H1 (cell line): ENCODE measurements at regions not wholly inside any gene's neighbourhood (a gene's known extent, or its start where the extent isn't known, plus 50 kb on each side); places are given as distances from the start of the nearest gene placed in this dataset.

ENCODE experiments used
- CTCF ChIA-PET: fragments of 300-600 bp; sonication (Branson Sonifier 250); formaldehyde crosslinking; loops from one replicate; lab custom pipeline; 2021; ENCODE audit not compliant: partially characterized antibody; lab: Charles Lee
- POLR2A ChIA-PET: fragments of 300-600 bp; sonication (Branson Sonifier 250); formaldehyde crosslinking; loops from one replicate; lab custom pipeline; 2021; ENCODE audit warnings: inconsistent platforms; ENCODE audit not compliant: partially characterized antibody; lab: Charles Lee
- DNase-seq, 2 experiments: peaks; one replicate each; pipeline versions ENCODE4 v3.0.0 to v3.0.0-alpha.2; 2010 to 2022; ENCODE audit warnings: low spot score in 2 of 2, low read depth in 1 of 2, mixed read lengths in 1 of 2
- FAIRE-seq: peaks from 2 replicates; lab custom pipeline; 2011; peaks lifted over from hg19 to GRCh38; lab: Jason Lieb, UNC
- H2AFZ ChIP-seq: 2 replicates; pipeline ENCODE4 v1.8.1; 2012; ENCODE audit warnings: low read length, inconsistent platforms
- H2AK5ac ChIP-seq: 2 replicates; pipeline ENCODE4 v1.6.1; 2013; ENCODE audit warnings: low read depth, low read length
- H2BK120ac ChIP-seq: replicated peaks from 2 replicates; pipeline ENCODE3; 2013; ENCODE audit warnings: low read depth, low read length, inconsistent platforms
- H2BK12ac ChIP-seq: 2 replicates; pipeline ENCODE4 v1.6.1; 2013; ENCODE audit warnings: low read depth, low read length
- H2BK15ac ChIP-seq: 2 replicates; pipeline ENCODE4 v1.6.1; 2013; ENCODE audit warnings: low read length
- H2BK20ac ChIP-seq: 2 replicates; pipeline ENCODE4 v1.6.1; 2013; ENCODE audit warnings: low read length
- H2BK5ac ChIP-seq: 2 replicates; pipeline ENCODE4 v1.6.1; 2013; ENCODE audit warnings: low read depth, low read length
- H3K14ac ChIP-seq: 2 replicates; pipeline ENCODE4 v1.6.1; 2013; ENCODE audit warnings: inconsistent platforms; ENCODE audit not compliant: insufficient read length
- H3K18ac ChIP-seq: 2 replicates; pipeline ENCODE4 v1.6.1; 2013; ENCODE audit warnings: low read length; ENCODE audit errors: extremely low read depth
- H3K23ac ChIP-seq: 2 replicates; pipeline ENCODE4 v1.6.1; 2013; ENCODE audit warnings: inconsistent platforms; ENCODE audit not compliant: insufficient read length
- H3K23me2 ChIP-seq: 2 replicates; pipeline ENCODE4 v1.6.1; 2013; ENCODE audit warnings: low read depth, low read length
- H3K27ac ChIP-seq: 2 replicates; pipeline ENCODE4 v1.6.1; 2011; ENCODE audit warnings: low read depth, low read length, inconsistent platforms
- H3K27me3 ChIP-seq, 4 experiments: replicated peaks in 1 of 4; 1 replicate in 1 of 4; 2 replicates in 3 of 4; pipeline versions ENCODE4 v1.6.1 to v1.8.1; 2011 to 2013; ENCODE audit warnings: low read length in 3 of 4, mild to moderate bottlenecking in 3 of 4, inconsistent platforms in 2 of 4, mixed read lengths in 2 of 4, moderate library complexity in 1 of 4; ENCODE audit not compliant: control insufficient read depth in 3 of 4, insufficient read depth in 3 of 4; ENCODE audit errors: extremely low read depth in 1 of 4
- H3K36me3 ChIP-seq, 4 experiments: 2 replicates each; pipeline versions ENCODE4 v1.6.1 to v1.8.1; 2011 to 2013; ENCODE audit warnings: mild to moderate bottlenecking in 4 of 4, low read length in 3 of 4, moderate library complexity in 2 of 4, control low read depth in 1 of 4, inconsistent platforms in 1 of 4; ENCODE audit not compliant: insufficient read depth in 4 of 4, control insufficient read depth in 2 of 4
- H3K4ac ChIP-seq: replicated peaks from 2 replicates; pipeline ENCODE3; 2013; ENCODE audit warnings: low read length, low read depth, mixed read lengths, inconsistent platforms; ENCODE audit not compliant: insufficient read length
- H3K4me1 ChIP-seq, 4 experiments: replicated peaks in 1 of 4; 1 replicate in 1 of 4; 2 replicates in 3 of 4; pipeline versions ENCODE4 v1.6.1 to v1.8.1; 2011 to 2013; ENCODE audit warnings: low read length in 3 of 4, inconsistent platforms in 2 of 4, mixed read lengths in 1 of 4; ENCODE audit not compliant: insufficient read depth in 4 of 4, control insufficient read depth in 3 of 4
- H3K4me2 ChIP-seq, 2 experiments: 2 replicates each; pipeline versions ENCODE4 v1.6.1 to v1.8.1; 2011 to 2013; ENCODE audit warnings: low read depth in 2 of 2, low read length in 2 of 2, control low read depth in 1 of 2, inconsistent platforms in 1 of 2, mild to moderate bottlenecking in 1 of 2; ENCODE audit not compliant: insufficient read depth in 1 of 2
- H3K4me3 ChIP-seq, 4 experiments: fragments of 200-600, 300-600 bp in 1 of 4; sonication (generic), shearing (Covaris generic), sonication (Bioruptor Twin) in 1 of 4; 2 replicates each; pipeline versions ENCODE4 v1.5.1 to v1.8.1; 2011 to 2016; ENCODE audit warnings: low read length in 4 of 4, low read depth in 3 of 4, control low read depth in 2 of 4, inconsistent platforms in 2 of 4, mild to moderate bottlenecking in 2 of 4, mixed read lengths in 1 of 4, moderate library complexity in 1 of 4; ENCODE audit not compliant: insufficient read depth in 2 of 4; ENCODE audit errors: extremely low read depth in 1 of 4
- H3K56ac ChIP-seq: replicated peaks from 2 replicates; pipeline ENCODE3; 2013; ENCODE audit warnings: low read depth, mild to moderate bottlenecking, mixed read lengths, low read length, inconsistent platforms; ENCODE audit not compliant: insufficient read length
- H3K79me1 ChIP-seq: 2 replicates; pipeline ENCODE4 v1.6.1; 2013; ENCODE audit warnings: low read depth, low read length, control low read depth
- H3K79me2 ChIP-seq, 2 experiments: 2 replicates each; pipeline versions ENCODE4 v1.6.1 to v1.8.1; 2012 to 2013; ENCODE audit warnings: low read length in 2 of 2, mild to moderate bottlenecking in 2 of 2, inconsistent platforms in 1 of 2; ENCODE audit not compliant: insufficient read depth in 2 of 2, control insufficient read depth in 1 of 2
- H3K9ac ChIP-seq, 4 experiments: replicated peaks in 1 of 4; 1 replicate in 1 of 4; 2 replicates in 3 of 4; pipeline versions ENCODE4 v1.6.1 to v1.8.1; 2011 to 2013; ENCODE audit warnings: low read depth in 3 of 4, low read length in 3 of 4, control low read depth in 2 of 4, mild to moderate bottlenecking in 2 of 4, moderate library complexity in 2 of 4, inconsistent platforms in 1 of 4; ENCODE audit errors: extremely low read depth in 1 of 4
- H3K9me3 ChIP-seq, 2 experiments: 2 replicates each; pipeline versions ENCODE4 v1.6.1 to v1.8.1; 2012 to 2013; ENCODE audit warnings: mild to moderate bottlenecking in 2 of 2, moderate library complexity in 2 of 2, control low read depth in 1 of 2, inconsistent platforms in 1 of 2, low read depth in 1 of 2, low read length in 1 of 2, mixed read lengths in 1 of 2; ENCODE audit not compliant: insufficient read depth in 2 of 2
- H4K20me1 ChIP-seq, 2 experiments: replicated peaks in 1 of 2; 2 replicates each; pipeline versions ENCODE3 to v1.8.1; 2011 to 2013; ENCODE audit warnings: inconsistent platforms in 2 of 2, low read length in 2 of 2, mild to moderate bottlenecking in 1 of 2; ENCODE audit not compliant: insufficient read depth in 2 of 2, control insufficient read depth in 1 of 2
- H4K5ac ChIP-seq: 2 replicates; pipeline ENCODE4 v1.6.1; 2013; ENCODE audit warnings: low read length, low read depth, mixed read lengths, inconsistent platforms; ENCODE audit not compliant: insufficient read length
- H4K8ac ChIP-seq: 2 replicates; pipeline ENCODE4 v1.8.0; 2013; ENCODE audit warnings: mild to moderate bottlenecking, moderate library complexity, low read length, inconsistent platforms; ENCODE audit not compliant: insufficient read depth; ENCODE audit errors: extremely low read depth
- H4K91ac ChIP-seq: replicated peaks from 2 replicates; pipeline ENCODE3; 2013; ENCODE audit warnings: low read length, mixed read lengths, inconsistent platforms; ENCODE audit not compliant: insufficient read length
- BACH1 ChIP-seq: IDR thresholded peaks from 2 replicates; pipeline ENCODE4 v1.6.1; 2012; ENCODE audit warnings: low read length, improper control_type of control experiment
- BRCA1 ChIP-seq: IDR thresholded peaks from 2 replicates; pipeline ENCODE4 v1.6.1; 2012; ENCODE audit warnings: low read depth, low read length, improper control_type of control experiment
- CTBP2 ChIP-seq: IDR thresholded peaks from 2 replicates; pipeline ENCODE4 v1.7.0; 2011; ENCODE audit warnings: borderline replicate concordance, mild to moderate bottlenecking, moderate library complexity, mixed read lengths, low read length; ENCODE audit not compliant: insufficient read depth, insufficient read length
- EGR1 ChIP-seq: IDR thresholded peaks from 2 replicates; pipeline ENCODE4 v1.6.1; 2011; ENCODE audit warnings: low read depth, low read length, borderline replicate concordance
- EP300 ChIP-seq, 2 experiments: IDR thresholded peaks; 1 replicate in 1 of 2; 2 replicates in 1 of 2; pipeline ENCODE4 v1.6.1; 2011 to 2012; ENCODE audit warnings: low read depth in 2 of 2, low read length in 2 of 2, mild to moderate bottlenecking in 2 of 2, borderline replicate concordance in 1 of 2, inconsistent platforms in 1 of 2, moderate library complexity in 1 of 2
- HDAC2 ChIP-seq, 2 experiments: fragments of 300-600 bp in 1 of 2; sonication (generic) in 1 of 2; IDR thresholded peaks; 2 replicates each; pipeline ENCODE4 v1.6.1; 2011 to 2012; ENCODE audit warnings: low read depth in 2 of 2, low read length in 2 of 2, mild to moderate bottlenecking in 2 of 2, moderate library complexity in 2 of 2, borderline replicate concordance in 1 of 2, inconsistent platforms in 1 of 2
- KDM4A ChIP-seq: IDR thresholded peaks from one replicate; pipeline ENCODE4 v1.7.1; 2012; ENCODE audit warnings: low read depth, mild to moderate bottlenecking, moderate library complexity, low read length, inconsistent platforms; ENCODE audit not compliant: severe bottlenecking
- KDM5A ChIP-seq: fragments of 200-600 bp; IDR thresholded peaks from 2 replicates; pipeline ENCODE4 v1.7.1; 2012; ENCODE audit warnings: mild to moderate bottlenecking, low read length, inconsistent platforms, mixed read lengths
- POLR2A ChIP-seq, 2 experiments: IDR thresholded peaks; 1 replicate in 1 of 2; 2 replicates in 1 of 2; pipeline ENCODE4 v1.6.1; 2011; ENCODE audit warnings: low read depth in 2 of 2, low read length in 2 of 2, mild to moderate bottlenecking in 2 of 2; ENCODE audit errors: control extremely low read depth in 1 of 2
- RAD21 ChIP-seq, 2 experiments: IDR thresholded peaks in 1 of 2; conservative IDR thresholded peaks in 1 of 2; 2 replicates each; pipeline ENCODE4 v1.6.1; 2011; ENCODE audit warnings: low read depth in 2 of 2, low read length in 2 of 2, improper control_type of control experiment in 1 of 2, inconsistent platforms in 1 of 2, mild to moderate bottlenecking in 1 of 2, moderate library complexity in 1 of 2
- SUZ12 ChIP-seq: fragments of 200-600 bp; sonication (generic); IDR thresholded peaks from 2 replicates; pipeline ENCODE4 v1.6.1; 2012; ENCODE audit warnings: mild to moderate bottlenecking, inconsistent platforms, low read length, moderate library complexity, mixed read lengths
- TAF7 ChIP-seq: optimal IDR thresholded peaks from 2 replicates; pipeline ENCODE3; 2011; ENCODE audit warnings: low read depth, mild to moderate bottlenecking, inconsistent platforms, low read length, moderate library complexity, borderline replicate concordance
- TEAD4 ChIP-seq: IDR thresholded peaks from 2 replicates; pipeline ENCODE4 v1.6.1; 2012; ENCODE audit warnings: low read depth, low read length, inconsistent platforms, mixed read lengths
- YY1 ChIP-seq: IDR thresholded peaks from 2 replicates; pipeline ENCODE4 v1.6.1; 2011; ENCODE audit warnings: low read depth, mild to moderate bottlenecking, low read length
- ZNF274 ChIP-seq: IDR thresholded peaks from 2 replicates; pipeline ENCODE4 v1.7.0; 2012; ENCODE audit warnings: low read length, borderline replicate concordance; ENCODE audit errors: extremely low read depth
- WGBS, 2 experiments: shearing (Covaris generic) in 1 of 2; methylation state at CpG; one replicate each; pipeline versions ENCODE4 v1.1.6 to v1.1.7; 2013 to 2015; ENCODE audit warnings: low lambda C conversion rate in 2 of 2, mixed read lengths in 2 of 2, inconsistent platforms in 1 of 2, low coverage in 1 of 2, missing lambda C conversion rate in 1 of 2; ENCODE audit not compliant: insufficient replicate concordance in 2 of 2, insufficient coverage in 1 of 2, insufficient read length in 1 of 2; ENCODE audit errors: extremely low coverage in 1 of 2, missing lambda C conversion rate in 1 of 2; 5-methylcytosine and 5-hydroxymethylcytosine counted together

DNA sequence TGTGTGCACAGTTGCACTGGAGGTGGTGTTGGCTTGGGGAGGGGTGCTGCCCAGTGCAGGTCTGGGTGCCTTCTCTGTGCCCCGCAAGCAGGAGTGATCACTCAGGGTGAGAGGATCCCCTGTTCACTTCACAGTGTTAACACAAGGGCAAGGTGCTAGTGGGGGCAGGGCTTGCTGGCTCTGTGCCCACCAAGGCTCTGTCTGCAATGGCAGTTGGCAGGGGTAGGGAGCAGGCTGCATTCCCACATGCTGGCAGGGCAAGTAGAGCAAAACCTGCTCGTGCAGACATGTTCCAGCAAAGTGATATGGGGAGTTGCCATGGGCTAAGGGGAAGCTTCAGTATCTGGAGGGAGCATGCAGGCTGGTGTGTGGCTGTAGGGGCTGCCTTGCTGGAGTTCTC lies 428.0 kb downstream of the ZNF674 start:
- H4K20me1 ChIP-seq: no peaks in the 10 kb centered on the region
- no peak overlapping the region for H4K91ac ChIP-seq
- H3K23ac ChIP-seq: no peak overlapping the region
- CTCF ChIA-PET: interaction anchor here (1.1 kb wide), 1 partner anchor 10 kb away, joined by 3 read pairs; no protein-coding TSS in a partner anchor
- no peak overlapping the region for H4K8ac ChIP-seq
- no peaks in the 10 kb centered on the region for H3K9me3 ChIP-seq
- H3K4me1 ChIP-seq: peaks cover 0 to 5% (median 0%) of the 10 kb centered on the region in 4 experiments; a peak in 1 of 7 replicates
- H3K9ac ChIP-seq: no peak overlapping the region
- WGBS, 2 experiments: 84% methylated on average over 2 of the region's 2 CpGs; no CpG with 5 or more reads in 1 of the 2 experiments
- H3K27ac ChIP-seq: no peak overlapping the region
- no peak overlapping the region for H3K4ac ChIP-seq
- H3K56ac ChIP-seq: no peak overlapping the region
- H2BK5ac ChIP-seq: no peak overlapping the region
- no peak overlapping the region for H3K4me2 ChIP-seq
- no peaks in the 10 kb centered on the region for H3K36me3 ChIP-seq
- POLR2A ChIA-PET: no interaction called here
- H3K27me3 ChIP-seq: no peaks in the 10 kb centered on the region
- H3K18ac ChIP-seq: no peak overlapping the region
- H2BK20ac ChIP-seq: no peak overlapping the region
- H3K14ac ChIP-seq: no peak overlapping the region
- H2BK120ac ChIP-seq: no peak overlapping the region
- H2BK15ac ChIP-seq: no peak overlapping the region
- H3K79me2 ChIP-seq: no peaks in the 10 kb centered on the region
- no peak overlapping the region for H4K5ac ChIP-seq
- H3K79me1 ChIP-seq: no peaks in the 10 kb centered on the region
- no peak overlapping the region for H2AK5ac ChIP-seq
- FAIRE-seq (no peak), DNase-seq (no peak)
- no peak overlapping the region for H2BK12ac ChIP-seq
- H3K4me3 ChIP-seq: no peak overlapping the region
- no peak overlapping the region for H2AFZ ChIP-seq
- H3K23me2 ChIP-seq: no peaks in the 10 kb centered on the region
- no peak for TF ChIP-seq CTBP2
- no peak for TF ChIP-seq KDM4A
- no peak for TF ChIP-seq SUZ12
- no peak for TF ChIP-seq BRCA1
- TF ChIP-seq KDM5A: no peak
- TF ChIP-seq TEAD4: no peak
- no peak for TF ChIP-seq ZNF274
- no peak for TF ChIP-seq POLR2A (IDR thresholded peaks at IDR 0.05; ENCODE audit: control extremely low read depth in 1 of 2, low read depth in 2 of 2, low read length in 2 of 2)
- no peak for TF ChIP-seq YY1
- no peak for TF ChIP-seq TAF7
- TF ChIP-seq EGR1: no peak
- no peak for TF ChIP-seq HDAC2 (IDR thresholded peaks at IDR 0.05; ENCODE audit: borderline replicate concordance in 1 of 2, low read depth in 2 of 2, low read length in 2 of 2)
- TF ChIP-seq EP300 (IDR thresholded peaks at IDR 0.05; ENCODE audit: borderline replicate concordance in 1 of 2, low read depth in 2 of 2, low read length in 2 of 2): no peak
- TF ChIP-seq BACH1: no peak
- no peak for TF ChIP-seq RAD21 (IDR thresholded peaks at IDR 0.05 in 1 of 2, conservative IDR thresholded peaks at IDR 0.05 in 1 of 2; ENCODE audit: low read depth in 2 of 2, low read length in 2 of 2)
